ENCODE measurements at regions not wholly inside any gene's neighbourhood (a gene's known extent, or its start where the extent isn't known, plus 50 kb on each side); places are given as distances from the start of the nearest gene placed in this dataset.

- no peaks in the 10 kb centered on the region for H3K9me3 Mint-ChIP-seq
- H3K4me1 ChIP-seq (ENCODE audit: insufficient read depth, low read length): no peaks in the 10 kb centered on the region
- H3K36me3 ChIP-seq (ENCODE audit: insufficient read depth, low read length): no peaks in the 10 kb centered on the region
- TF ChIP-seq, protein P1, sequence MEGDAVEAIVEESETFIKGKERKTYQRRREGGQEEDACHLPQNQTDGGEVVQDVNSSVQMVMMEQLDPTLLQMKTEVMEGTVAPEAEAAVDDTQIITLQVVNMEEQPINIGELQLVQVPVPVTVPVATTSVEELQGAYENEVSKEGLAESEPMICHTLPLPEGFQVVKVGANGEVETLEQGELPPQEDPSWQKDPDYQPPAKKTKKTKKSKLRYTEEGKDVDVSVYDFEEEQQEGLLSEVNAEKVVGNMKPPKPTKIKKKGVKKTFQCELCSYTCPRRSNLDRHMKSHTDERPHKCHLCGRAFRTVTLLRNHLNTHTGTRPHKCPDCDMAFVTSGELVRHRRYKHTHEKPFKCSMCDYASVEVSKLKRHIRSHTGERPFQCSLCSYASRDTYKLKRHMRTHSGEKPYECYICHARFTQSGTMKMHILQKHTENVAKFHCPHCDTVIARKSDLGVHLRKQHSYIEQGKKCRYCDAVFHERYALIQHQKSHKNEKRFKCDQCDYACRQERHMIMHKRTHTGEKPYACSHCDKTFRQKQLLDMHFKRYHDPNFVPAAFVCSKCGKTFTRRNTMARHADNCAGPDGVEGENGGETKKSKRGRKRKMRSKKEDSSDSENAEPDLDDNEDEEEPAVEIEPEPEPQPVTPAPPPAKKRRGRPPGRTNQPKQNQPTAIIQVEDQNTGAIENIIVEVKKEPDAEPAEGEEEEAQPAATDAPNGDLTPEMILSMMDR (IDR thresholded peaks at IDR 0.05): no peak
- CTCF ChIA-PET: no interaction called here
- no peak overlapping the region for H3K27ac ChIP-seq (ENCODE audit: low read depth in 1 of 2, low read length in 2 of 2)
- no peaks in the 10 kb centered on the region for H3K36me3 Mint-ChIP-seq (ENCODE audit: low read depth)
- no peak overlapping the region for H3K4me3 ChIP-seq (ENCODE audit: low read length)
- H3K9me3 ChIP-seq (ENCODE audit: control insufficient read depth in 1 of 2, insufficient read depth in 1 of 2, low read length in 2 of 2): no peaks in the 10 kb centered on the region
- H3K27ac Mint-ChIP-seq: no peak overlapping the region
- ATAC-seq (ENCODE audit: poor library complexity): no peak
- intact Hi-C loops (cut with DNase I, micrococcal nuclease): no loop called here
- POLR2A ChIA-PET: no interaction called here
- DNase-seq: no peak
- no peaks in the 10 kb centered on the region for H3K27me3 ChIP-seq (ENCODE audit: control insufficient read depth in 1 of 2, insufficient read depth in 2 of 2, low read length in 2 of 2)
- no peaks in the 10 kb centered on the region for H3K27me3 Mint-ChIP-seq
- no peaks in the 10 kb centered on the region for H3K4me1 Mint-ChIP-seq (ENCODE audit: low read depth)
- H3K4me3 Mint-ChIP-seq: no peak overlapping the region
These were observed 530.2 kb downstream of the SOX6 start for GRCh38 chr11:15825976-15826650.

- H3K27ac ChIP-seq (ENCODE audit: low read depth in 1 of 2, low read length in 2 of 2): no peak overlapping the region
- CTCF ChIA-PET: no interaction called here
- POLR2A ChIA-PET: no interaction called here
- H3K4me1 ChIP-seq (ENCODE audit: insufficient read depth, low read length): no peaks in the 10 kb centered on the region
- H3K27me3 Mint-ChIP-seq: no peaks in the 10 kb centered on the region
- H3K36me3 ChIP-seq (ENCODE audit: insufficient read depth, low read length): no peaks in the 10 kb centered on the region
- H3K4me3 ChIP-seq (ENCODE audit: low read length): no peak overlapping the region
- intact Hi-C loops (cut with DNase I, micrococcal nuclease): no loop called here
- H3K4me3 Mint-ChIP-seq: no peak overlapping the region
- DNase-seq: no peak
- no peaks in the 10 kb centered on the region for H3K4me1 Mint-ChIP-seq (ENCODE audit: low read depth)
- H3K9me3 ChIP-seq (ENCODE audit: control insufficient read depth in 1 of 2, insufficient read depth in 1 of 2, low read length in 2 of 2): no peaks in the 10 kb centered on the region
- TF ChIP-seq, protein P1 (IDR thresholded peaks at IDR 0.05): no peak
- H3K9me3 Mint-ChIP-seq: no peaks in the 10 kb centered on the region
- H3K36me3 Mint-ChIP-seq (ENCODE audit: low read depth): no peaks in the 10 kb centered on the region
- ATAC-seq (ENCODE audit: poor library complexity): no peak
- no peaks in the 10 kb centered on the region for H3K27me3 ChIP-seq (ENCODE audit: control insufficient read depth in 1 of 2, insufficient read depth in 2 of 2, low read length in 2 of 2)
- H3K27ac Mint-ChIP-seq: no peak overlapping the region
These were observed 529.5 kb downstream of the SOX6 start for GRCh38 chr11:15826826-15827225.

- no peak overlapping the region for H3K27ac ChIP-seq (ENCODE audit: low read depth in 1 of 2, low read length in 2 of 2)
- no peak for ATAC-seq (ENCODE audit: poor library complexity)
- H3K9me3 ChIP-seq (ENCODE audit: control insufficient read depth in 1 of 2, insufficient read depth in 1 of 2, low read length in 2 of 2): no peaks in the 10 kb centered on the region
- intact Hi-C loops (cut with DNase I, micrococcal nuclease): no loop called here
- TF ChIP-seq, protein P1 (IDR thresholded peaks at IDR 0.05): no peak
- ChIA-PET POLR2A (no interaction called here), CTCF (no interaction called here)
- H3K27ac Mint-ChIP-seq: no peak overlapping the region
- no peaks in the 10 kb centered on the region for H3K27me3 ChIP-seq (ENCODE audit: control insufficient read depth in 1 of 2, insufficient read depth in 2 of 2, low read length in 2 of 2)
- no peaks in the 10 kb centered on the region for H3K4me1 ChIP-seq (ENCODE audit: insufficient read depth, low read length)
- H3K4me3 Mint-ChIP-seq: no peak overlapping the region
- no peaks in the 10 kb centered on the region for H3K9me3 Mint-ChIP-seq
- no peak overlapping the region for H3K4me3 ChIP-seq (ENCODE audit: low read length)
- no peak for DNase-seq
- H3K4me1 Mint-ChIP-seq (ENCODE audit: low read depth): no peaks in the 10 kb centered on the region
- no peaks in the 10 kb centered on the region for H3K36me3 ChIP-seq (ENCODE audit: insufficient read depth, low read length)
- H3K36me3 Mint-ChIP-seq (ENCODE audit: low read depth): no peaks in the 10 kb centered on the region
- H3K27me3 Mint-ChIP-seq: no peaks in the 10 kb centered on the region
These were observed 528.0 kb downstream of the SOX6 start for GRCh38 chr11:15828215-15828853.
